Mesendoderm (in vitro differentiated cells): ENCODE measurements at regions not wholly inside any gene's neighbourhood (a gene's known extent, or its start where the extent isn't known, plus 50 kb on each side); places are given as distances from the start of the nearest gene placed in this dataset.

Source experiments
- DNase-seq: peaks from one replicate; pipeline ENCODE4 v3.0.0; 2013
- H2AK5ac ChIP-seq: 2 replicates; pipeline ENCODE4 v1.6.1; 2013; ENCODE audit warnings: low read length, inconsistent platforms
- H2BK120ac ChIP-seq: 2 replicates; pipeline ENCODE4 v1.6.1; 2013; ENCODE audit warnings: low read depth, mild to moderate bottlenecking, low read length, moderate library complexity, mixed read lengths
- H2BK15ac ChIP-seq: replicated peaks from 2 replicates; pipeline ENCODE4 v1.6.1; 2013; ENCODE audit warnings: low read depth, mild to moderate bottlenecking, moderate library complexity
- H2BK5ac ChIP-seq: 2 replicates; pipeline ENCODE4 v1.6.1; 2013; ENCODE audit warnings: low read length, inconsistent platforms
- H3K18ac ChIP-seq: 2 replicates; pipeline ENCODE4 v1.6.1; 2013; ENCODE audit warnings: mild to moderate bottlenecking, low read length, mixed read lengths
- H3K23ac ChIP-seq: one replicate; pipeline ENCODE4 v1.6.1; 2013; ENCODE audit warnings: low read length
- H3K27ac ChIP-seq: 2 replicates; pipeline ENCODE4 v1.5.1; 2013; ENCODE audit warnings: low read depth, mild to moderate bottlenecking, inconsistent platforms, low read length, moderate library complexity
- H3K27me3 ChIP-seq: 2 replicates; pipeline ENCODE4 v1.6.1; 2013; ENCODE audit warnings: low read length, control low read depth, mild to moderate bottlenecking, inconsistent platforms; ENCODE audit not compliant: insufficient read depth, poor library complexity
- H3K36me3 ChIP-seq: 2 replicates; pipeline ENCODE4 v1.6.1; 2013; ENCODE audit warnings: low read length, inconsistent platforms; ENCODE audit not compliant: control insufficient read depth, insufficient read depth
- H3K4ac ChIP-seq: one replicate; pipeline ENCODE4 v1.6.1; 2013; ENCODE audit warnings: low read depth, mild to moderate bottlenecking, low read length, moderate library complexity
- H3K4me1 ChIP-seq: 2 replicates; pipeline ENCODE4 v1.6.1; 2013; ENCODE audit warnings: low read depth, low read length, inconsistent platforms; ENCODE audit not compliant: control insufficient read depth
- H3K4me2 ChIP-seq: 2 replicates; pipeline ENCODE4 v1.6.1; 2013; ENCODE audit warnings: low read length
- H3K4me3 ChIP-seq: 2 replicates; pipeline ENCODE4 v1.5.1; 2013; ENCODE audit warnings: mild to moderate bottlenecking, low read length
- H3K56ac ChIP-seq: one replicate; pipeline ENCODE4 v1.6.1; 2013; ENCODE audit warnings: low read length
- H3K79me1 ChIP-seq: 2 replicates; pipeline ENCODE4 v1.6.1; 2013; ENCODE audit warnings: low read length, inconsistent platforms
- H3K79me2 ChIP-seq: 2 replicates; pipeline ENCODE4 v1.6.1; 2013; ENCODE audit warnings: mild to moderate bottlenecking, low read length; ENCODE audit not compliant: control insufficient read depth, insufficient read depth
- H3K9ac ChIP-seq: 2 replicates; pipeline ENCODE4 v1.6.1; 2013; ENCODE audit warnings: low read length, inconsistent platforms
- H4K5ac ChIP-seq: one replicate; pipeline ENCODE4 v1.6.1; 2013; ENCODE audit warnings: low read length
- H4K8ac ChIP-seq: one replicate; pipeline ENCODE4 v1.6.1; 2013; ENCODE audit warnings: low read depth, mild to moderate bottlenecking, control low read depth, low read length, moderate library complexity
- WGBS: extraction: QIAGEN DNeasy Blood & Tissue Kit; methylation state at CpG from one replicate; pipeline ENCODE4 v1.1.7; 2013; ENCODE audit warnings: low lambda C conversion rate, missing lambda C conversion rate; ENCODE audit not compliant: insufficient coverage; ENCODE audit errors: extremely low coverage; 5-methylcytosine and 5-hydroxymethylcytosine counted together

DNA sequence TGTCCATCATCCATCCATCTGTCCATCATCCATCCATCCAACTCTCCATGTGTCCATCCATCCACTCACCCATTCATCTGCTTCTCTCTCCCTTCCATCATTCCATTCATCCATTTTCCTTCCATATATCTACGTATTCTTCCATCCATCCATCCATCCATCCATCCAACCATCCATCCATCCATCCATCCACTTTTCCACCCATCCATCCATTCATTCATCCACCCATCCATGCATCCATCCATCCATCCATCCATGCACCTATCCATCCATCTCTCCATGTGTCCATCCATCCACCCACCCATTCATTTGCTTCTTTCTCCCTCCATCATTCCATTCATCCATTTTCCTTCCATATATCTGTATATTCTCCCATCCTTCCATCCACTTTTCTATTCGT, 214.0 kb upstream of the RTL1 start:
- no peak overlapping the region for H3K18ac ChIP-seq
- no peak overlapping the region for H3K4me3 ChIP-seq
- WGBS = 100% methylated on average over 2 of the region's 2 CpGs
- H3K79me2 ChIP-seq = no peaks in the 10 kb centered on the region
- no peaks in the 10 kb centered on the region for H3K79me1 ChIP-seq
- H3K23ac ChIP-seq = no peak overlapping the region
- peaks cover 11% of the 10 kb centered on the region for H3K4me1 ChIP-seq
- no peak overlapping the region for H2BK120ac ChIP-seq
- H4K5ac ChIP-seq = no peak overlapping the region
- no peak overlapping the region for H2BK15ac ChIP-seq
- H3K9ac ChIP-seq = no peak overlapping the region
- no peak overlapping the region for H3K56ac ChIP-seq
- H3K36me3 ChIP-seq = no peaks in the 10 kb centered on the region
- H3K4ac ChIP-seq = no peak overlapping the region
- H4K8ac ChIP-seq = no peak overlapping the region
- no peak overlapping the region for H2AK5ac ChIP-seq
- no peak for DNase-seq
- H3K27me3 ChIP-seq = no peaks in the 10 kb centered on the region
- H3K27ac ChIP-seq = no peak overlapping the region
- no peak overlapping the region for H3K4me2 ChIP-seq
- H2BK5ac ChIP-seq = no peak overlapping the region

- H3K4me2 ChIP-seq = no peak overlapping the region
Observed at GRCh38 chr14:101118233-101118632, 214.7 kb upstream of the RTL1 start.

GRCh38 chr14:101118746-101119591, 215.4 kb upstream of the RTL1 start:
- Histone ChIP-seq H3K4me1 (peaks cover 11% of the 10 kb centered on the region), H2BK15ac (no peak overlapping the region)

More at GRCh38 chr14:101118233-101118632, 214.7 kb upstream of the RTL1 start:
- WGBS = no CpG with 5 or more reads among the region's 4 CpGs
- Histone ChIP-seq H2BK120ac (no peak overlapping the region), H3K79me2 (no peaks in the 10 kb centered on the region), H2BK5ac (no peak overlapping the region), H3K27ac (no peak overlapping the region), H3K27me3 (no peaks in the 10 kb centered on the region), H3K18ac (no peak overlapping the region), H4K8ac (no peak overlapping the region), H3K79me1 (no peaks in the 10 kb centered on the region), H4K5ac (no peak overlapping the region), H3K4ac (no peak overlapping the region), H3K23ac (no peak overlapping the region), H3K4me1 (peaks cover 11% of the 10 kb centered on the region), H2BK15ac (no peak overlapping the region), H3K4me3 (no peak overlapping the region), H2AK5ac (no peak overlapping the region), H3K36me3 (no peaks in the 10 kb centered on the region), H3K9ac (no peak overlapping the region), H3K56ac (no peak overlapping the region)
- no peak for DNase-seq

GRCh38 chr14:101119830-101120571, 216.5 kb upstream of the RTL1 start:
- Histone ChIP-seq H3K23ac (no peak overlapping the region), H3K36me3 (no peaks in the 10 kb centered on the region), H3K56ac (peak overlapping the region; percentile 65), H2BK120ac (no peak overlapping the region), H3K27ac (no peak overlapping the region), H4K5ac (no peak overlapping the region), H3K79me2 (no peaks in the 10 kb centered on the region), H3K79me1 (no peaks in the 10 kb centered on the region), H2BK15ac (no peak overlapping the region), H3K4ac (no peak overlapping the region), H3K4me2 (no peak overlapping the region), H3K4me1 (peaks cover 11% of the 10 kb centered on the region), H3K9ac (no peak overlapping the region), H4K8ac (no peak overlapping the region), H3K18ac (no peak overlapping the region), H2BK5ac (no peak overlapping the region), H3K27me3 (no peaks in the 10 kb centered on the region), H2AK5ac (no peak overlapping the region), H3K4me3 (no peak overlapping the region)
- no peak for DNase-seq
- no CpG with 5 or more reads among the region's 20 CpGs for WGBS

More at GRCh38 chr14:101118746-101119591, 215.4 kb upstream of the RTL1 start:
- Histone ChIP-seq H3K79me1 (no peaks in the 10 kb centered on the region), H3K79me2 (no peaks in the 10 kb centered on the region), H3K9ac (no peak overlapping the region), H3K4me2 (no peak overlapping the region), H3K23ac (no peak overlapping the region), H3K36me3 (no peaks in the 10 kb centered on the region), H2BK5ac (no peak overlapping the region), H3K4me3 (no peak overlapping the region), H4K8ac (no peak overlapping the region), H3K18ac (no peak overlapping the region), H3K27me3 (no peaks in the 10 kb centered on the region), H3K4ac (no peak overlapping the region), H4K5ac (no peak overlapping the region), H3K56ac (no peak overlapping the region), H2BK120ac (no peak overlapping the region), H2AK5ac (no peak overlapping the region), H3K27ac (no peak overlapping the region)
- no peak for DNase-seq
- WGBS = no CpG with 5 or more reads among the region's 20 CpGs

DNA sequence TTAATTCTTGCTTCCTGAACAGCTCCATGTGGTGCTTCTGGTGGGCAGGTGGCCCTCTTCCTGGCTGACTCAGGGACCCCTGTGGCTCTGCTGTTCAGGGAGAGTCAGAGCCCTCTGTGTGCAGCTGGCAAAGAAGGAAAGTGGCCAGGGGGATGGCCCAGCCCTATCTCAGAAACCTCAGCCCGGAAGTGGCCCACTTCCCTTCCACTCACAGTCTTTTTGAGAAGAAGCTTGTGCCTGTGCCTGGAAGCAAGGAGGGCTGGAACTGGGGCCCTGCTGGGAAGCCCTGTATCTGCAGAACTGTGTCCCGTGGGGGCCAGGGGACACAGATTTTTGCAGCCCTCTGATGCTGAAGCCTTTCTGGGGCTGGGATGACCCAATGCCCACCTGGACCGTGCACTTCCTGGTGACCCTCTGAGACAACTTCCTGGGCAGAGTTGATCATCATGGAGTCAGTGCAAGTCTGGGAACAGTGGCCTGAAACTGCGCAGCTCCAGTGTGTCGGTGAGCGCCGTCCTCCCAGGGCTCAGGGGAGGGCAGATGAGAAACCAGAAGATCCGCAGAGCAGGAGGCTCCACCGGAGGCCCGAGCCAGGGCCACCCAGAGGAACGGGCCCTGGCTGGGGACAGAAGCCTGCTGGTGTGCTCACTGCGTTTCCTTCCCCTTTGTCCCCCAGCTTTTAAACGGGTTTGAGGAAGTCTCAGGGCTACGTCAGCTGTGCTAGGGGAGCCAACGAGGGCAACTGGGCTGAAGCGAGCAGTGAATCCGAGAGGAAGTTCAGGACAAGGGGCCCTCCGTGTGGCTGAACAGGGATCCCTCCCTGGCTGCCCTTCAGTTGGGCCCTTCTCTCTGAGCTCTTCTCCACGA, 217.4 kb upstream of the RTL1 start:
- Histone ChIP-seq H2BK5ac (peak overlapping the region; percentile 78), H3K23ac (no peak overlapping the region), H3K36me3 (no peaks in the 10 kb centered on the region), H3K4ac (no peak overlapping the region), H3K79me1 (no peaks in the 10 kb centered on the region), H3K4me2 (no peak overlapping the region), H3K4me3 (no peak overlapping the region), H2BK15ac (no peak overlapping the region), H2AK5ac (peak overlapping the region; percentile 77), H3K79me2 (no peaks in the 10 kb centered on the region), H3K27ac (no peak overlapping the region), H4K5ac (no peak overlapping the region), H3K27me3 (no peaks in the 10 kb centered on the region), H2BK120ac (no peak overlapping the region), H3K18ac (peak overlapping the region; percentile 12), H3K56ac (peak overlapping the region; percentile 71), H3K4me1 (peaks cover 11% of the 10 kb centered on the region), H4K8ac (no peak overlapping the region), H3K9ac (no peak overlapping the region)
- WGBS = no CpG with 5 or more reads among the region's 19 CpGs
- no peak for DNase-seq
